Transverse colon (tissue), 4 donors: ENCODE measurements at regions not wholly inside any gene's neighbourhood (a gene's known extent, or its start where the extent isn't known, plus 50 kb on each side); places are given as distances from the start of the nearest gene placed in this dataset.

Source experiments
- CTCF ChIP-seq, 5 experiments: fragments of 200-600 bp in 3 of 5; fragments of 450-650 bp in 2 of 5; sonication (generic) in 3 of 5; IDR thresholded peaks; 1 replicate in 2 of 5; 2 replicates in 3 of 5; pipeline ENCODE4 v1.5.1; 2016 to 2017; ENCODE audit warnings: antibody characterized with exemption in 5 of 5, inconsistent platforms in 3 of 5, mild to moderate bottlenecking in 2 of 5, moderate library complexity in 1 of 5
- POLR2AphosphoS5 ChIP-seq, 3 donors: sonication (generic); formaldehyde crosslinking; IDR thresholded peaks; one replicate each; pipeline ENCODE4 v1.6.1; 2016; ENCODE audit warnings: antibody characterized with exemption in 3 of 3

GRCh38 chr10:83607959-83608745 is 531.2 kb upstream of the GHITM start:
- TF ChIP-seq CTCF (IDR thresholded peaks at IDR 0.05) (no peak), POLR2AphosphoS5 (IDR thresholded peaks at IDR 0.05) (no peak)
